ENCODE measurements at regions not wholly inside any gene's neighbourhood (a gene's known extent, or its start where the extent isn't known, plus 50 kb on each side); places are given as distances from the start of the nearest gene placed in this dataset.

- ATAC-seq: no peak
- H3K27ac ChIP-seq (ENCODE audit: low read depth, low read length): no peak overlapping the region
- H3K79me2 ChIP-seq (ENCODE audit: insufficient read depth, low read length): no peaks in the 10 kb centered on the region
- ChIA-PET CTCF (interaction anchor here (0.6 to 1.6 kb wide), 2 partner anchors 161 to 247 kb away, joined by 4 read pairs; no protein-coding TSS in a partner anchor), POLR2A (no interaction called here), RAD21 (ENCODE audit: low non-redundant PET in 1 of 2, low total read pairs in 2 of 2, uncharacterized antibody in 2 of 2, unreplicated experiment in 2 of 2) (interaction anchor here in 1 of 2 experiments (0.6 kb wide), 1 partner anchor 222 kb away, joined by 3 read pairs; no protein-coding TSS in a partner anchor)
- no TSS peak for BruUV-seq (replicated peaks)
- no peak overlapping the region for H2AFZ ChIP-seq (ENCODE audit: low read depth, low read length, poor library complexity, severe bottlenecking)
- H3K36me3 ChIP-seq (ENCODE audit: control insufficient read depth in 1 of 2, insufficient read depth in 2 of 2, low read length in 2 of 2): no peaks in the 10 kb centered on the region
- H3K27me3 ChIP-seq (ENCODE audit: insufficient read depth, low read length): no peaks in the 10 kb centered on the region
- H3K9me3 ChIP-seq (ENCODE audit: control insufficient read depth in 1 of 2, insufficient read depth in 1 of 2, low read depth in 1 of 2, low read length in 2 of 2): no peaks in the 10 kb centered on the region
- TF ChIP-seq ZBTB33 (IDR thresholded peaks at IDR 0.05; ENCODE audit: extremely low read depth, insufficient replicate concordance, low read length) (no peak), CEBPB (IDR thresholded peaks at IDR 0.05; ENCODE audit: low read depth) (no peak), ATF3 (IDR thresholded peaks at IDR 0.05) (no peak), CTCF (IDR thresholded peaks at IDR 0.05 in 2 of 3, conservative IDR thresholded peaks at IDR 0.05 in 1 of 3; ENCODE audit: borderline replicate concordance in 1 of 3, insufficient read depth in 1 of 3, low read depth in 2 of 3, low read length in 2 of 3) (no peak), CBX3 (IDR thresholded peaks at IDR 0.05; ENCODE audit: low read depth) (no peak), EGR1 (IDR thresholded peaks at IDR 0.05; ENCODE audit: low read depth) (no peak), JUND (IDR thresholded peaks at IDR 0.05) (no peak), REST (IDR thresholded peaks at IDR 0.05; ENCODE audit: low read depth) (no peak), FOSL1 (IDR thresholded peaks at IDR 0.05; ENCODE audit: low read depth) (no peak), TCF7L2 (IDR thresholded peaks at IDR 0.05; ENCODE audit: borderline replicate concordance, extremely low read depth, insufficient read depth, insufficient read length) (no peak), YY1 (IDR thresholded peaks at IDR 0.05; ENCODE audit: extremely low read depth, insufficient replicate concordance, low read depth, low read length) (no peak), EZH2phosphoT487 (IDR thresholded peaks at IDR 0.05; ENCODE audit: borderline replicate concordance) (no peak), SP1 (IDR thresholded peaks at IDR 0.05; ENCODE audit: low read depth) (no peak)
- intact Hi-C loops (cut with micrococcal nuclease): no loop called here
- H3K4me3 ChIP-seq (replicated peaks in 1 of 2; ENCODE audit: low read depth in 1 of 2, low read length in 2 of 2): no peak overlapping the region
- H3K4me2 ChIP-seq (ENCODE audit: low read length): no peak overlapping the region
- DNase-seq (ENCODE audit: low read depth, low spot score): no peak
- no peak overlapping the region for H3K9ac ChIP-seq (ENCODE audit: low read length)
- no peaks in the 10 kb centered on the region for H3K9me2 ChIP-seq (ENCODE audit: insufficient read depth)
- no peaks in the 10 kb centered on the region for H4K20me1 ChIP-seq (ENCODE audit: insufficient read depth)
- peaks cover 0 to 6% of the 10 kb centered on the region in 2 experiments; a peak in 2 of 4 replicates for H3K4me1 ChIP-seq (ENCODE audit: control insufficient read depth in 1 of 2, insufficient read depth in 2 of 2, low read length in 2 of 2)
These were observed 154.2 kb downstream of the TENT5C start for GRCh38 chr1:117760069-117760468.
